AG04449 (cell line): ENCODE measurements at regions not wholly inside any gene's neighbourhood (a gene's known extent, or its start where the extent isn't known, plus 50 kb on each side); places are given as distances from the start of the nearest gene placed in this dataset.
A peak's percentile ranks its signal among the peaks of the same experiment; 100 is the strongest.

Source experiments
- CTCF ChIA-PET: fragments of 350-600 bp; formaldehyde crosslinking; extraction: SDS; loops from one replicate; lab custom pipeline; 2021; ENCODE audit warnings: antibody characterized with exemption; lab: Yijun Ruan, JAX
- POLR2A ChIA-PET: fragments of 400-600, 350-600 bp; formaldehyde crosslinking; extraction: SDS; loops from one replicate; lab custom pipeline; 2020; ENCODE audit warnings: antibody characterized with exemption, inconsistent platforms; lab: Yijun Ruan, JAX
- DNase-seq: peaks from one replicate; pipeline ENCODE4 v3.0.0-alpha.2; 2010; ENCODE audit warnings: low read depth, low spot score
- H3K4me3 ChIP-seq: 2 replicates; pipeline ENCODE4 v1.5.1; 2011; ENCODE audit warnings: low read depth, mild to moderate bottlenecking, control low read depth, low read length
- CTCF ChIP-seq: IDR thresholded peaks from one replicate; pipeline ENCODE4 v1.5.1; 2011; ENCODE audit warnings: mild to moderate bottlenecking, moderate library complexity, low read length, control low read depth, inconsistent platforms; ENCODE audit not compliant: insufficient read depth; ENCODE audit errors: missing control alignments

GRCh38 chr2:9115229-9115628, 91.4 kb upstream of the ASAP2 start:
- no peak for DNase-seq
- H3K4me3 ChIP-seq: no peak overlapping the region
- POLR2A ChIA-PET: no interaction called here
- TF ChIP-seq CTCF: no peak
- CTCF ChIA-PET: interaction anchor here (7.1 kb wide), 1 partner anchor 24 kb away, joined by 45 read pairs; no protein-coding TSS in a partner anchor

GRCh38 chr2:9114458-9114857, 92.2 kb upstream of the ASAP2 start:
- no peak overlapping the region for H3K4me3 ChIP-seq
- ChIA-PET CTCF (interaction anchor here (1.1 to 7.1 kb wide), 3 partner anchors 17 to 219 kb away, joined by 3 to 45 read pairs (median 3); no protein-coding TSS in a partner anchor), POLR2A (no interaction called here)
- TF ChIP-seq CTCF: no peak
- no peak for DNase-seq

GRCh38 chr2:9113916-9114315, 92.7 kb upstream of the ASAP2 start:
- POLR2A ChIA-PET: interaction anchor here (0.6 kb wide), 1 partner anchor 155 kb away, joined by 3 read pairs; no protein-coding TSS in a partner anchor

GRCh38 chr2:9113262-9113661, 93.3 kb upstream of the ASAP2 start:
- ChIA-PET POLR2A (interaction anchor here (0.6 kb wide), 2 partner anchors 54 to 154 kb away, joined by 3 read pairs; no protein-coding TSS in a partner anchor), CTCF (interaction anchor here (1.1 to 7.1 kb wide), 5 partner anchors 16 to 240 kb away, joined by 3 to 45 read pairs (median 4); no protein-coding TSS in a partner anchor)
- TF ChIP-seq CTCF: no peak
- no peak overlapping the region for H3K4me3 ChIP-seq
- DNase-seq: no peak

More at GRCh38 chr2:9113916-9114315, 92.7 kb upstream of the ASAP2 start:
- H3K4me3 ChIP-seq: no peak overlapping the region
- TF ChIP-seq CTCF: no peak
- CTCF ChIA-PET: interaction anchor here (1.1 to 7.1 kb wide), 4 partner anchors 16 to 220 kb away, joined by 3 to 45 read pairs (median 4); no protein-coding TSS in a partner anchor
- no peak for DNase-seq

GRCh38 chr2:9112079-9112721, 94.4 kb upstream of the ASAP2 start:
- no peak for TF ChIP-seq CTCF
- no peak overlapping the region for H3K4me3 ChIP-seq
- ChIA-PET CTCF (interaction anchor here (0.8 to 7.1 kb wide), 5 partner anchors 14 to 239 kb away, joined by 3 to 45 read pairs (median 4); no protein-coding TSS in a partner anchor), POLR2A (interaction anchor here (0.8 to 1.8 kb wide), 4 partner anchors 9 to 128 kb away, joined by 3 to 6 read pairs (median 4); no protein-coding TSS in a partner anchor)
- peak; percentile 67 for DNase-seq
